ENCODE measurements at regions not wholly inside any gene's neighbourhood (a gene's known extent, or its start where the extent isn't known, plus 50 kb on each side); places are given as distances from the start of the nearest gene placed in this dataset.

- TF ChIP-seq RAD21 (CRISPR knock-in tag; conservative IDR thresholded peaks at IDR 0.05 in 1 of 2, IDR thresholded peaks at IDR 0.05 in 1 of 2) (0 out of 4 replicates have a peak, but pooled peaks of 1 of the 2 experiments have one; percentile 2), SIX5 (IDR thresholded peaks at IDR 0.05; ENCODE audit: borderline replicate concordance in 1 of 2, insufficient read depth in 1 of 2, low read depth in 1 of 2, low read length in 2 of 2) (peak; percentile 51 to 72; a peak in 3 of 4 replicates), EGR1 (conservative IDR thresholded peaks at IDR 0.05) (0 out of 2 replicates have a peak, but pooled peaks have one; percentile 6), BHLHE40 (IDR thresholded peaks at IDR 0.05; ENCODE audit: low read length) (peak; percentile 42; the same call in 1 of the 2 replicates), LARP7 (IDR thresholded peaks at IDR 0.05) (0 out of 2 replicates have a peak, but pooled peaks have one; percentile 26), ZBTB40 (IDR thresholded peaks at IDR 0.05) (peak; percentile 40; the same call in 1 of the 2 replicates), ZBTB40 (CRISPR knock-in tag; IDR thresholded peaks at IDR 0.05) (no peak), HDAC1 (IDR thresholded peaks at IDR 0.05) (peak in 1 of 2 experiments; percentile 46; a peak in 1 of 4 replicates), ZNF589 (CRISPR knock-in tag; IDR thresholded peaks at IDR 0.05; ENCODE audit: low read depth) (0 out of 2 replicates have a peak, but pooled peaks have one; percentile 5), TCF3 (CRISPR knock-in tag; IDR thresholded peaks at IDR 0.05) (no peak), CREM (IDR thresholded peaks at IDR 0.05; ENCODE audit: low read depth) (peak; percentile 44; the same call in 1 of the 2 replicates), SMARCB1 (IDR thresholded peaks at IDR 0.05; ENCODE audit: insufficient read length, low read depth) (no peak), TEAD1 (CRISPR knock-in tag; IDR thresholded peaks at IDR 0.05) (0 out of 4 replicates have a peak, but pooled peaks of 1 of the 2 experiments have one; percentile 54), CEBPB (tag; IDR thresholded peaks at IDR 0.05) (peak; percentile 98)
- TF ChIP-seq, protein P1, sequence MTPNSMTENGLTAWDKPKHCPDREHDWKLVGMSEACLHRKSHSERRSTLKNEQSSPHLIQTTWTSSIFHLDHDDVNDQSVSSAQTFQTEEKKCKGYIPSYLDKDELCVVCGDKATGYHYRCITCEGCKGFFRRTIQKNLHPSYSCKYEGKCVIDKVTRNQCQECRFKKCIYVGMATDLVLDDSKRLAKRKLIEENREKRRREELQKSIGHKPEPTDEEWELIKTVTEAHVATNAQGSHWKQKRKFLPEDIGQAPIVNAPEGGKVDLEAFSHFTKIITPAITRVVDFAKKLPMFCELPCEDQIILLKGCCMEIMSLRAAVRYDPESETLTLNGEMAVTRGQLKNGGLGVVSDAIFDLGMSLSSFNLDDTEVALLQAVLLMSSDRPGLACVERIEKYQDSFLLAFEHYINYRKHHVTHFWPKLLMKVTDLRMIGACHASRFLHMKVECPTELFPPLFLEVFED (CRISPR knock-in tag; conservative IDR thresholded peaks at IDR 0.05) = no peak
- TF ChIP-seq, protein P2, sequence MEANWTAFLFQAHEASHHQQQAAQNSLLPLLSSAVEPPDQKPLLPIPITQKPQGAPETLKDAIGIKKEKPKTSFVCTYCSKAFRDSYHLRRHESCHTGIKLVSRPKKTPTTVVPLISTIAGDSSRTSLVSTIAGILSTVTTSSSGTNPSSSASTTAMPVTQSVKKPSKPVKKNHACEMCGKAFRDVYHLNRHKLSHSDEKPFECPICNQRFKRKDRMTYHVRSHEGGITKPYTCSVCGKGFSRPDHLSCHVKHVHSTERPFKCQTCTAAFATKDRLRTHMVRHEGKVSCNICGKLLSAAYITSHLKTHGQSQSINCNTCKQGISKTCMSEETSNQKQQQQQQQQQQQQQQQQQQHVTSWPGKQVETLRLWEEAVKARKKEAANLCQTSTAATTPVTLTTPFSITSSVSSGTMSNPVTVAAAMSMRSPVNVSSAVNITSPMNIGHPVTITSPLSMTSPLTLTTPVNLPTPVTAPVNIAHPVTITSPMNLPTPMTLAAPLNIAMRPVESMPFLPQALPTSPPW (CRISPR knock-in tag; IDR thresholded peaks at IDR 0.05) = peak; percentile 29; the same call in 1 of the 2 replicates
Observed at GRCh38 chr6:44052419-44053023, 74.7 kb downstream of the MRPL14 start (continued).

Data from K562 (cell line).